ENCODE measurements at regions not wholly inside any gene's neighbourhood (a gene's known extent, or its start where the extent isn't known, plus 50 kb on each side); places are given as distances from the start of the nearest gene placed in this dataset.

- TF ChIP-seq, protein P1, sequence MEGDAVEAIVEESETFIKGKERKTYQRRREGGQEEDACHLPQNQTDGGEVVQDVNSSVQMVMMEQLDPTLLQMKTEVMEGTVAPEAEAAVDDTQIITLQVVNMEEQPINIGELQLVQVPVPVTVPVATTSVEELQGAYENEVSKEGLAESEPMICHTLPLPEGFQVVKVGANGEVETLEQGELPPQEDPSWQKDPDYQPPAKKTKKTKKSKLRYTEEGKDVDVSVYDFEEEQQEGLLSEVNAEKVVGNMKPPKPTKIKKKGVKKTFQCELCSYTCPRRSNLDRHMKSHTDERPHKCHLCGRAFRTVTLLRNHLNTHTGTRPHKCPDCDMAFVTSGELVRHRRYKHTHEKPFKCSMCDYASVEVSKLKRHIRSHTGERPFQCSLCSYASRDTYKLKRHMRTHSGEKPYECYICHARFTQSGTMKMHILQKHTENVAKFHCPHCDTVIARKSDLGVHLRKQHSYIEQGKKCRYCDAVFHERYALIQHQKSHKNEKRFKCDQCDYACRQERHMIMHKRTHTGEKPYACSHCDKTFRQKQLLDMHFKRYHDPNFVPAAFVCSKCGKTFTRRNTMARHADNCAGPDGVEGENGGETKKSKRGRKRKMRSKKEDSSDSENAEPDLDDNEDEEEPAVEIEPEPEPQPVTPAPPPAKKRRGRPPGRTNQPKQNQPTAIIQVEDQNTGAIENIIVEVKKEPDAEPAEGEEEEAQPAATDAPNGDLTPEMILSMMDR (conservative IDR thresholded peaks at IDR 0.05; ENCODE audit: low read depth, low read length), result no peak
- TF ChIP-seq EZH2 (IDR thresholded peaks at IDR 0.05; ENCODE audit: borderline replicate concordance, low read depth, low read length, poor library complexity, severe bottlenecking), result no peak
These were observed 104.4 kb upstream of the SLC8A1 start for GRCh38 chr2:40556293-40556692.

Measured in A673 (cell line).